Breast epithelium (tissue), 4 donors: ENCODE measurements at regions not wholly inside any gene's neighbourhood (a gene's known extent, or its start where the extent isn't known, plus 50 kb on each side); places are given as distances from the start of the nearest gene placed in this dataset.

Source experiments
- DNase-seq, 2 donors: peaks; one replicate each; pipeline ENCODE4 v3.0.0-alpha.2; 2019; ENCODE audit warnings: low spot score in 2 of 2
- H3K27ac ChIP-seq, 2 donors: fragments of 200-600 bp; sonication (generic) in 1 of 2; one replicate each; pipeline ENCODE4 v1.5.1; 2016 to 2019; ENCODE audit warnings: mild to moderate bottlenecking in 1 of 2
- H3K27me3 ChIP-seq, 2 donors: fragments of 200-600 bp; sonication (generic) in 1 of 2; one replicate each; pipeline versions ENCODE4 v1.5.1 to v1.6.0; 2017 to 2019; ENCODE audit warnings: control low read depth in 1 of 2, mild to moderate bottlenecking in 1 of 2
- H3K36me3 ChIP-seq: fragments of 200-600 bp; one replicate; pipeline ENCODE4 v1.5.1; 2019
- H3K4me1 ChIP-seq, 2 donors: fragments of 200-600 bp; sonication (generic); one replicate each; pipeline ENCODE4 v1.5.1; 2016 to 2019; ENCODE audit warnings: control low read depth in 1 of 2
- H3K4me3 ChIP-seq, 3 donors: fragments of 200-600 bp; sonication (generic); 1 replicate in 2 of 3; 2 replicates in 1 of 3; pipeline ENCODE4 v1.5.1; 2016 to 2019; ENCODE audit warnings: mild to moderate bottlenecking in 3 of 3, moderate library complexity in 2 of 3
- H3K9me3 ChIP-seq, 2 donors: fragments of 200-600 bp; sonication (generic) in 1 of 2; one replicate each; pipeline ENCODE4 v1.5.1; 2016 to 2019; ENCODE audit warnings: control low read depth in 1 of 2
- POLR2A ChIP-seq: fragments of 450-650 bp; IDR thresholded peaks from one replicate; pipeline ENCODE4 v1.6.1; 2016; ENCODE audit warnings: antibody characterized with exemption, mild to moderate bottlenecking, moderate library complexity
- POLR2AphosphoS5 ChIP-seq, 3 donors: sonication (generic); formaldehyde crosslinking; IDR thresholded peaks; one replicate each; pipeline ENCODE4 v1.6.1; 2017; ENCODE audit warnings: antibody characterized with exemption in 3 of 3
- intact Hi-C: fragments of 100-400 bp; cut with DNase I; formaldehyde crosslinking; loops from one replicate; pipeline ENCODE4 v1.15.1; 2023; ENCODE audit warnings: low total_unique reads
- TF ChIP-seq, protein P1 (sequence below), 3 donors: fragments of 450-650 bp; IDR thresholded peaks; one replicate each; pipeline ENCODE4 v1.5.1; 2016 to 2017; ENCODE audit warnings: antibody characterized with exemption in 3 of 3, mild to moderate bottlenecking in 3 of 3, moderate library complexity in 3 of 3

DNA sequence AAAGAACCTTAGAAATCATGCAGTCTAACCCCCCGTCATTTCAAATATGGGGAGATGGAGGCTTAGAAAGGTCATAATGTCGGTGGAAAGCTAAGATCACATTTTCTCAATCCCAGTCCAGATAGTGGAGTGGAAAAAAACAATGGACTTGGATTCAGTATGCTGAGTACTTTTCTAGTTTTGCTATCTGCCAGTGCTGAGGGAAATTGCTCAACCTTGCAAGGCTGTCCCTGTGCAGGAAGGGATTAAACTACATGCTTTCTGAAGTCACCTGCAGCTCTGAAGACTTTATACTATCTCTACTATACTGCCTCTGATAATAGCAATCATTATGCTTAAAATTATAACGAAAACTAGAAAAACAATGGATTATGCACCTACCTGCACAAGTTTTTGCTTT lies 272.8 kb downstream of the LRIG3 start:
- no peaks in the 10 kb centered on the region for H3K9me3 ChIP-seq
- no peaks in the 10 kb centered on the region for H3K36me3 ChIP-seq
- no peak overlapping the region for H3K4me3 ChIP-seq
- no peaks in the 10 kb centered on the region for H3K4me1 ChIP-seq
- intact Hi-C loops, result no loop called here
- H3K27me3 ChIP-seq, result no peaks in the 10 kb centered on the region
- TF ChIP-seq POLR2AphosphoS5 (IDR thresholded peaks at IDR 0.05), result no peak
- no peak for TF ChIP-seq POLR2A
- TF ChIP-seq, protein P1, sequence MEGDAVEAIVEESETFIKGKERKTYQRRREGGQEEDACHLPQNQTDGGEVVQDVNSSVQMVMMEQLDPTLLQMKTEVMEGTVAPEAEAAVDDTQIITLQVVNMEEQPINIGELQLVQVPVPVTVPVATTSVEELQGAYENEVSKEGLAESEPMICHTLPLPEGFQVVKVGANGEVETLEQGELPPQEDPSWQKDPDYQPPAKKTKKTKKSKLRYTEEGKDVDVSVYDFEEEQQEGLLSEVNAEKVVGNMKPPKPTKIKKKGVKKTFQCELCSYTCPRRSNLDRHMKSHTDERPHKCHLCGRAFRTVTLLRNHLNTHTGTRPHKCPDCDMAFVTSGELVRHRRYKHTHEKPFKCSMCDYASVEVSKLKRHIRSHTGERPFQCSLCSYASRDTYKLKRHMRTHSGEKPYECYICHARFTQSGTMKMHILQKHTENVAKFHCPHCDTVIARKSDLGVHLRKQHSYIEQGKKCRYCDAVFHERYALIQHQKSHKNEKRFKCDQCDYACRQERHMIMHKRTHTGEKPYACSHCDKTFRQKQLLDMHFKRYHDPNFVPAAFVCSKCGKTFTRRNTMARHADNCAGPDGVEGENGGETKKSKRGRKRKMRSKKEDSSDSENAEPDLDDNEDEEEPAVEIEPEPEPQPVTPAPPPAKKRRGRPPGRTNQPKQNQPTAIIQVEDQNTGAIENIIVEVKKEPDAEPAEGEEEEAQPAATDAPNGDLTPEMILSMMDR (IDR thresholded peaks at IDR 0.05), result no peak
- no peak overlapping the region for H3K27ac ChIP-seq
- no peak for DNase-seq

DNA sequence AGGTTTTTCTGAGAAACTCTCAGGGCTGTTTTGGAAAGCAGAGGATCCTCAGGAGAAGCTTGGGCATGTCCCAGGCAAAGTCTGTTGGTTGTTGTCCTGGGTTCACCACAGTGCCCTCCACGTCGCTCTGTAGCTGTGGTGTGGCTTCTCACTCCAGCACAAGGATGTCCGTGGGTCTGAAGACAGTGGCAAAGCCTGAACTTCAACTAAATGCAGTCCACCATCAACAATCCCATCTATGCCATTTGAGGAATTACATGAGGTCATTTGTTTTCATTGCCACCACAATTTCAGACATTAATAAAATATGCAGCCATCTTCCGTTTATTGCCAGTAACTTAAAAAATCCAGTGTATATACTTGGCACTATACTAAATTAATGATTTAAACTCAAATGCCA lies 272.1 kb downstream of the LRIG3 start:
- Histone ChIP-seq H3K4me1 (no peaks in the 10 kb centered on the region), H3K36me3 (no peaks in the 10 kb centered on the region), H3K4me3 (no peak overlapping the region), H3K27ac (peak overlapping the region in 1 of 2 donors; percentile 49), H3K9me3 (no peaks in the 10 kb centered on the region), H3K27me3 (no peaks in the 10 kb centered on the region)
- no peak for TF ChIP-seq POLR2A
- TF ChIP-seq, protein P1 (IDR thresholded peaks at IDR 0.05), result no peak
- TF ChIP-seq POLR2AphosphoS5 (IDR thresholded peaks at IDR 0.05), result no peak
- no peak for DNase-seq
- intact Hi-C loops, result no loop called here

DNA sequence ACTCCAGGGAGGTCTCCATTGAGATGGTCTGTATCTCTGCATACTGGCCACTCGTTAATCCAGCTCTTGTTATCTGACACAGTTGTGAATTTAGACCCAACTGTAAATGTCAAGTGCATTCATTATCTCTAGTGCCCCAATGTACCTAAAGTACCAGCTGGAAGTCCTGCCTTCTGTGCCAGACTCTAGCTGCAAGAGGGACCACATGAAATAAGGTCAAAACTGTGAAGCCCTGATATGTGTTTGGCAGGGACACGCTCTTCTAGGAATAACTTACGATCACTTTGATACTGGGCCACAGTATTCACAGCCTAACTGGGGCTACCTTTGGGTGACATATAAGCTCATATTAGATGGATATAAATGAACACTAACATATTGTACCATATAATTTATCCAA lies 268.5 kb downstream of the LRIG3 start:
- Histone ChIP-seq H3K4me3 (no peak overlapping the region), H3K27ac (no peak overlapping the region), H3K9me3 (peaks cover 0 to 17% of the 10 kb centered on the region in 2 donors), H3K27me3 (no peaks in the 10 kb centered on the region), H3K36me3 (no peaks in the 10 kb centered on the region), H3K4me1 (no peaks in the 10 kb centered on the region)
- DNase-seq, result no peak
- no peak for TF ChIP-seq POLR2AphosphoS5 (IDR thresholded peaks at IDR 0.05)
- TF ChIP-seq, protein P1 (IDR thresholded peaks at IDR 0.05), result no peak
- no peak for TF ChIP-seq POLR2A
- intact Hi-C loops, result no loop called here

DNA sequence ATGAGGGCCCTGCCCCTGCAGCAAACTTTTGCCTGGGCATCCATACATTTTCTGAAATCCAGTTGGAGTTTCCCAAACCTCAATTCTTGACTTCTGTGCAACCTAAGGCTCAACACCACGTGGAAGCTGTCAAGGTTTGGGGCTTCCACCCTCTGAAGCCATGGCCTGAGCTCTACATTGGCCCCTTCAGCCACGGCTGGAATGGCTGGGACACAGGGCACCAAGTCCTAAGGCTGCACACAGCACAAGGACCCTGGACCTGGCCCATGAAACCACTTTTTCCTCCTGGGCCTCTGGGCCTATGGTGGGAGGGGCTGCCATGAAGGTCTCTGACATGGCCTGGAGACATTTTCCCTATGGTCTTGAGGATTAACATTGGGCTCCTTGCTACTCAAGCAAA lies 266.3 kb downstream of the LRIG3 start:
- Histone ChIP-seq H3K4me3 (no peak overlapping the region), H3K27ac (no peak overlapping the region), H3K9me3 (peaks cover 0 to 17% of the 10 kb centered on the region in 2 donors), H3K27me3 (no peaks in the 10 kb centered on the region), H3K4me1 (no peaks in the 10 kb centered on the region), H3K36me3 (no peaks in the 10 kb centered on the region)
- intact Hi-C loops, result no loop called here
- TF ChIP-seq, protein P1 (IDR thresholded peaks at IDR 0.05), result no peak
- TF ChIP-seq POLR2AphosphoS5 (IDR thresholded peaks at IDR 0.05) (no peak), POLR2A (no peak)
- DNase-seq, result no peak

DNA sequence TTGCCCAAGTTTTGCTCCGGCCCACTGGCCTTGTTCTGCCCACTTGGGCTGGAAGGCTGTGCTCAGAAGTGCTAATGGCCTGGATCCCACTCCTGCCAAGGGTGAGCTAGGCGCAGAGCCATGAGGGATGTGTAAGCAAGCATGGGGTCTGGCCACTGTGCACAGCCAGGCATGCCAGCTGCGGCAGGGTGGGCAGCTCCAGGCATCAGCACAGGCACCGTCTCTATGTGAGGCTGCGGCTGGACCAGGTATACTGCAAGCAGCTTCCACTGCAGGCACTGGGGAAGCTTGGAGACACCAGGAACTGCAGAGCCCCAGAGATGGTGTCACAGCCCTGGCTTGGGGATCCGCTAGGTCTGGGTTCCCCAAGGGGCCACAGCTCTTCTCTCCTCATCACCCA lies 264.9 kb downstream of the LRIG3 start:
- TF ChIP-seq, protein P1 (IDR thresholded peaks at IDR 0.05), result no peak
- TF ChIP-seq POLR2AphosphoS5 (IDR thresholded peaks at IDR 0.05), result no peak
- TF ChIP-seq POLR2A, result no peak
- intact Hi-C loops, result no loop called here

More for the DNA sequence above, 264.9 kb downstream of the LRIG3 start:
- Histone ChIP-seq H3K4me3 (no peak overlapping the region), H3K27me3 (no peaks in the 10 kb centered on the region), H3K4me1 (no peaks in the 10 kb centered on the region), H3K36me3 (no peaks in the 10 kb centered on the region), H3K9me3 (peaks cover 0 to 17% of the 10 kb centered on the region in 2 donors), H3K27ac (no peak overlapping the region)
- DNase-seq, result no peak
